GM19397 (cell line): ENCODE measurements at regions not wholly inside any gene's neighbourhood (a gene's known extent, or its start where the extent isn't known, plus 50 kb on each side); places are given as distances from the start of the nearest gene placed in this dataset.

Experiments used
- ATAC-seq: cut with Tn5 transposase; IDR thresholded peaks from one replicate; pipeline ENCODE4 v1.9.1; 2021; ENCODE audit warnings: mild to moderate bottlenecking, moderate library complexity; ENCODE audit not compliant: unreplicated experiment

DNA sequence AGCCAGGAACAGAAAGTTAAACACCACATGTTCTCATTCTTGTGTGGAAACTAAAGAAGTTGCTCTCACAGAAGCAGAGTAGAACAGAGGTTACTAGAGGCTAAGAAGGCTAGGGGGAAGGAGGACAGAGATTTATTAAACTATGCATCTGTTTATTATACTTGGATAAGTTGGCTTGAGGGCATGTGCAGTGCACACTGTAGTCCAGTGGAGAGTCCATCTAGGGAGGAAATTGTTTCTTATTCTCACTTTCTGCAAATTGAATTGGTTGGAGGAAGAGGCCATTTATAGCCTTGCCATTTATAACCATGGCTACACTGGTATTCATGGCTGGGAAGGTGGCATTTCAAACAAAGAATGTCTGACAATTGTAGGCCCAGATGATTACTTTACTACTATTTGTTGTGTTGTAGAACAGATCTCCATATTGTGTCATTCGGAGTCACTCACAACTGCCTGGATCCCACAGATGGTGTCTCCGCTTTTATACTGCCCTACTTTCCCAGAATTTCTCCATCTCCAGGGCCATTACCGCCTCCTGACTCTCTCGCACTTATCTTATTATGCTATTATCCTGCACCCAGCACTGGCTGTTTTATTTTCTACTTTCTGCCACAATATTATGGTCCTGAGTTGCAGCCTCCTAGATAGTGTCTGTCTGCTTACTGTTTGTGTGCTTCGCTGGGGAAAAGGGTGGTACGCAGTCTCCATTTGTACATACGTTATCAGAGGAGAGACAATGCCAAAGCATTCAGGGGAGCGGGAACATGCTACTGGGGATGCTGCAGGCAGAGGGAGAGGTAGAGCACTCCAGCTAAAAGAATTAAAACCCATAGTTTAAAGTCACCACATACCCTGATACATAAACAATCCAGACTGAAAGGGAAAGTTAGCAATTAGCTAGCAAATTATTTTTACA is 169.3 kb upstream of the BLID start:
- no peak for ATAC-seq

- no peak for ATAC-seq
Measured at GRCh38 chr11:122280870-122281269, 164.9 kb upstream of the BLID start.

GRCh38 chr11:122279194-122279593 is 163.2 kb upstream of the BLID start:
- no peak for ATAC-seq

DNA sequence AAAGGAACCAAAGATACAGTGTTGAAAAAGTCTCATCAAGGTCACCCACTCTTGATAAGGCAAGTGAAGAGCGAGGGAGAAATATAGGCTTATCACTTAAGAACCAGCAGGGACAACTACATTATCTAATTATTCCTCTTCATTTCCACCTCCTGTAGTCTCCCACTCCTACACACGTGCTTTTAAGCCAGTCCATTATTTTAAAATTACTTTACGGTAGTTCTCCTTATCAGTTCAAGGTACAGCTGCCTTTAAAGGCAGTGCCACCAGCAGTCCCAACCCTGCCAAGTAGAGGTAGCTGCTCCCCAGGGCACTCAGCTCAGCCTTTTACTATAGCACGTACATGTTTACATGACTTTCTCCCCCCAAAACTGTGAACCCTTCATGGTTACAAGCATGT is 161.5 kb upstream of the BLID start:
- no peak for ATAC-seq

- ATAC-seq = no peak
Measured at GRCh38 chr11:122276221-122276620, 160.2 kb upstream of the BLID start.

DNA sequence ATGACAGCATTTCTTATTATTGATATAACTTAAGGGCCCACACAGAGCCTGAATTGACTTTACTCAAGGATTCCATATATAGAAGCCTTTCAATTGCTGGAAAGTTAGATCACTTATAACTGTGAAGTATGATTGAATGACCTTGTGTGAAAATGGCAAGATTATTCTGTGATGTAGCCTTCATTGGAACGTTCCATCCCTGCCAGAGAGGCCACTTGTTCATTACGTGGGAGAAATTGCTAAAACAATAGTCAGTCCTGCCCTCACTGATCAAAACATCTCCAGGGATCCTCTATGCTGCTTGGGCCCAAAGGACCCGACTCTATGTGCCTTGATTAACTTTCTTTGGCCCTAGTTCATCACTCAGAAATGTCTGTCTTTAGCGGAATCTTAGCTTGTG is 159.5 kb upstream of the BLID start:
- ATAC-seq = no peak

GRCh38 chr11:122273476-122274191 is 157.6 kb upstream of the BLID start:
- no peak for ATAC-seq

- no peak for ATAC-seq
Measured at GRCh38 chr11:122271745-122272144, 155.7 kb upstream of the BLID start.

DNA sequence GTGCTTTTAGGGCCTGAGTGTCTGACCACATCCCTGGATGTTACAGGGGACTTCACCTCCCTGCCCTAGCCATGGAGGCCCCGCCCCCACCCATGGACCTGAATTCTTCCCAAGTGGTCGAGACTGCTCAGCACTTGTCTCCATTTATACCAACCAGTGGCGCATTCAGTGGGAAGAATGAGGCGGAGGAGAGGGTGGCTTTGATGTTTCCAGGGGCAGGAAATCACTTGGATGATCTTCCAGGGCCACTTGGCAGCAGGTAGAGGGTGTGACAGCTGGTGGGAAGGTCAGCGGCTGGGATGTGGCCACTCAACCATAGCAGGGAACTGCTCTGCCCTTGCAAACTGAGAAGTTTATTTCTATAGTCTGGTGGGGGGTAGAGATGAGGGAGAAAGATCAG is 155.1 kb upstream of the BLID start:
- ATAC-seq = no peak

DNA sequence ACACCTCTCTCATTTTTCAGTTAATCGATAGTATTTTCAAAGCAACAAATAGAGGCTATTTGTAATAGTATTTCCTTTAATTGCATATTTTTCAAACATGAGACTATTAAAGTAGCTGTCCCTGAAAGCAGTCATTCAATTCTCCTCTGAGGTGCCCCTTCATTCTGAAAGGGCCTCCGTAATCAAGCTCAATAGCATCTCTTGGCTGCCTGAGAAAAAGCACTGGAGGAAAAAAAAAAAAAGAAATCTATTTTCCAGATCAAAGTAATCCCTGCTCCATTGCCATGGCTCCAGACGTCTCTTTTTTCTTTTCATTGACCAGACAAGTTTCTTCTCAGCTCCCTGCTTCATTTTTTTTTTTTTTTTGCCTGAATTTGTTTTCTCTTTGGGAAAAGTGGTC is 154.5 kb upstream of the BLID start:
- no peak for ATAC-seq

- ATAC-seq = no peak
Measured at GRCh38 chr11:122269824-122270223, 153.8 kb upstream of the BLID start.

DNA sequence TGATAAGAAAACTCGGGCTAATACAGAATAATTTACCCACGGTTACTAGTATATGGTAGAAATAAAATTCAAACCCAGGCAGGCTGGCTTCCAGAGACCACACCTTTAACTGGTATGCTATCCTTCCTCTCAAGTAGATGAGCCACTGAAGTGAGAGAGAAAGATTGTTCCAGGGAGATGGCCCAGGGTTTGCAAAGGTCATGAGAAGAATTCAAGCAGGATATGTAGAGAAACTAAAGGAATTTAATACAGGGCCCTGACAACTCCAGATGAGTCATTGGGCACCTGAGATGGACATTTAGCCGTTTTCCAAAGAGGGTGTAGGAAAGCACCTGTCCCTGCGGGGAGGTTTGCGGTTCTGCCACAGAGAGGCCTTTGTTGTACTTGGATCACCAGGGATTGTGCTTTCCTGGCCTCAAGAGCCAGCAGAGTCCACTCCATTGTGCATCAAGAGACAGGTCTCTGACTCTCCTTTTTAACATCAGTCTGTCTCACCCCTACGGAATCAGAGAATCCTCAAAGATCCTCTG is 152.7 kb upstream of the BLID start:
- no peak for ATAC-seq

- no peak for ATAC-seq
Measured at GRCh38 chr11:122267602-122268001, 151.6 kb upstream of the BLID start.

DNA sequence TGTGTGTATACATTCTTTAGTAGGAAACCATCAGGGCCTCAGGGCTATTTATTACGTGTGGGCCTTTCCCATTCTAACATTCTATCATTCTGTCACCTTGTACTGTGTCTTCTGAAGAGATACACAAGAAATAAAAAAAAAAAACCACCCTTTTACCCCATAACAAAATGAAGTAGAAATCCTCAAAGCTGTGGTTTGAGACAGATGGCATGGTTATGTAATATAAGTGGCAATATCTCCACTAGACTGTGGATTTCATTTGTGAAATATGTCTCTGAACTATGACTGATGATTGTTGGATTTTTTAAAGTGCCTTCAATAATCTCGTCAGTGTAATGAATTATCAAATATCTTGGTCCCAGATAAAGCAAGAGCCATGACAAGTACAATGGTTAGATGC is 150.0 kb upstream of the BLID start:
- ATAC-seq = no peak

DNA sequence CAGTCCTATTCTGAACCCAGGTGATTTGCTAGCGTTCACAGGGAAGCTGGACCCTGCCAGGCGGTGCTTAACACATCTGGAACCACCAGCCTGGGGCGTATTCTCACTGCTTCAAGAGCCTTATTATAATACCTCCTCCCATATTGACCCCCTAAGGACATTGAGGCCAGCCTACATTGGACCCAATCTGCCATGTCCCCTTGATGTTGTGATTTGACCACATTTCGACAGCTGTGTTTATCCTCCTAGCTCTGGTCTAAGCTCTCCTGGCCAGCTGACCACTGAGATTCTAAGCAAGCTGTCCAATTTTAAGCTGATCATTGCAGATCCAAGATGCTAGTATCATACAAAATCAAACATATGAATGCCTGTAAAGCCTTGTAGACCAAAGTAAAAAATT is 148.1 kb upstream of the BLID start:
- no peak for ATAC-seq

DNA sequence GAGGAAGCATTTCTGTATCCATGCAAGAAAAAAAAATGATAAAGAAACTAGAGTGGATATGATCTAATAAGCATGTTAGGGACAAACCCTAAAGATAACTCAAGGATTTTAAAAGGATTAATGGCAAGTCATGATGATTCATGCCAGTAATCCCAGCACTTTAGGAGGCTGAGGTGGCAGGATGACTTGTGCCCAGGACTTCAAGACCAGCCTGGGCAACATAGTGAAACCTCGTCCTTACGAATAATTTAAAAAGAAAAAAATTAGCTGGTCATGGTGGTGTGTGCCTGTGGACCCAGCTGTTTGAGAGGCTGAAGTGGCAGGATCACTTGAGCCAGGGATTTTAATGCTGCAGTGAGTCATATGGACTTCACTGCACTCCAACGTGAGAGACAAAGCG is 145.5 kb upstream of the BLID start:
- ATAC-seq = no peak

DNA sequence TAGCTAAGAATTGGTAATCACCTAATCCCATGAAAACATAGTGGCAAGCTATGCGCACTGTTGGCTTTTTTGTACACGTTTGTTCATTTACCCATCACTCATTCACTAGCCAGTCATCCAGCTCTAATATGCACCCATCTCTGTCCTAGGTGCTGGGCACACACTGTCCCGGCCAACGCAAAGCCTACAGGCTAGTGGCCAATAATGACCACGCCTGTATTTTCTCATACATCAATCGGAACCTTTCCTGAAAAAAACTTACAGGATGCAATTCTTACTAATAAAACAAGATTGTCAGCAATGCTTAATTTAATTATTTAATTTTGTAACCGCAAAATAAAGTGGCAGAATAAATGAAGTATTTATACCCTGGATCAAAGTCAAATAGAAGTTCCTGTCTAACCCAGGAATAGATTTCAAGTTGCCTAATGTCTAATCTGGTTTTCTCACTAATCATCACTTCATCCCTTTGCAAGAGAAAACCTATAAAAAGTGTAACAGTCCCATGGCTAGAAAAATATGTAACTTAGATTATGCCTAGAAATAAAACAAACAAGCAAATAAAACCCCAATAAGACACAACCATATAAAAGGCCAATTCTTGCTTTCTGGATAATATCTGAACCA is 143.3 kb upstream of the BLID start:
- ATAC-seq = no peak

DNA sequence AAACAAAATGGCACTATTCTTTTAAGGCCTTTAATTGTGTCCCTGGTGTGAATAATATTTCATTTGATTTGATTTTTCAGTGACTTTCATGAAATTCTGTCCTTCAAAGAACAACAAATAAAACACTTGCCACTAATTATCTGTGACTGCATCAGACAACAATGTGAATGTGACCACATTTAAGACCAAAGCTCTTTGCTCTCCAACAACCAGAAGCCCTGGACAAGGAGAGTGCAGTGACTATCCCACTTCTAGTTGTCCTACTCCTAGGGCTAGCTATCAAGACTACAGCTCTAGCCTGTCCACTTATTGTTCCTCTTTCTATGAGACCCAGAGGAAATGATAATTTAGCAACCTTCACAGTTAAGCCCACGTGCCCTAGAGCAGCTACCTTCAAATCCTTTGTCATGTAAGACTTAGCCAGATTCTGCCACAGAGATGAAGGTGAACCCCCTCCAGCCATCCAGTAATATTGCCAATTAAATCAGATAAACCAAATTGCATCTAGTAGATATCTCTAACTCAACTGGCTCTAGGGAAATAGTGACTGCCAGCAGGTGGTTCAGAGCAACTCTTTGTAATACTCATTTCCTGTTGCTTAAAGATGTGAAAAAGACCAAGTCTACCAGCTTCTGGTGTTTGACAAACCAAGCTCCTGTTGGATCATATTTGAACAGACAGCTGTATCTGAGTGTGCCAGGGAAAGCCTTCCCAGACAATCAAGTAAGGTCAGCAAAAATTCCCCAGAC is 142.6 kb upstream of the BLID start:
- no peak for ATAC-seq

DNA sequence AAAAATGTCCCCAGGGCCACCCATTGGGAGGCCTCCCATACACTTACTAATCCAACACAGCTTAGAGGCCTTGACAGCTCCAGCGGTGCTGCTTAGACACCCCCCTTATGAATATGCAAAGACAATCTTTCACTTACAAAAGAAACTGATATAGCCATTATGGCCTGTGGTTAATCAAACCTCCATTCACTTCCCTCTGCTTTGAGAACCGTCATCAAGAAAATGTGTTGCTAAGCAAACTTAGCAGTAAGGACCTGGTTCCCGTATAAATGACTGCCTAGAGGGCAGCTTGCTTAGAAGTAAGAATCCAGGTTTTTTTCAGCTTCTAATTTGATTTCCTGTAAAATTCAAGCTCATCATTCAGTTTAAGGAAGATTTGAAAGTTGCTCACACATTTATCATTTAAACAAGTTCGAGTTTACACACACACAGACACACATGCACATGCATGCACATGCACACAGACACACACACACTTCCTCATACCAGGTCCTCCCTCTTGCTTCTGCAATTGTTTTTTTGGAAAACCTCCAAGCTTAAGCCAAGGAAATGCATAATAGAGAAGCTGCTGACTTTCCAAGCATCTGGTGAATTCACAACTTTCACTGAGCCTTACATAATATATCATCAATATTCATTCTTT is 137.7 kb upstream of the BLID start:
- ATAC-seq = no peak

GRCh38 chr11:122248939-122249338 is 132.9 kb upstream of the BLID start:
- ATAC-seq = no peak
